ENCODE measurements at regions not wholly inside any gene's neighbourhood (a gene's known extent, or its start where the extent isn't known, plus 50 kb on each side); places are given as distances from the start of the nearest gene placed in this dataset.
A peak's percentile ranks its signal among the peaks of the same experiment; 100 is the strongest.
"Not testable (repeated sequence)": the region's sequence is repeated elsewhere in the genome, so short reads cannot be mapped to it uniquely, and the experiment has no call there.

GRCh38 chr2:207412787-207413310, 116.9 kb upstream of the CREB1 start:
- no peak for DNase-seq
- in situ Hi-C loops (cut with HindIII; ENCODE audit: low pct_ligation_motif_present, low pct_unique_long_range_greater_than_20kb, low sequenced_read_pairs): no loop called here

- no peak for DNase-seq
- in situ Hi-C loops (cut with HindIII; ENCODE audit: low pct_ligation_motif_present, low pct_unique_long_range_greater_than_20kb, low sequenced_read_pairs): no loop called here
These were observed 116.3 kb upstream of the CREB1 start for GRCh38 chr2:207413376-207413907.

DNA sequence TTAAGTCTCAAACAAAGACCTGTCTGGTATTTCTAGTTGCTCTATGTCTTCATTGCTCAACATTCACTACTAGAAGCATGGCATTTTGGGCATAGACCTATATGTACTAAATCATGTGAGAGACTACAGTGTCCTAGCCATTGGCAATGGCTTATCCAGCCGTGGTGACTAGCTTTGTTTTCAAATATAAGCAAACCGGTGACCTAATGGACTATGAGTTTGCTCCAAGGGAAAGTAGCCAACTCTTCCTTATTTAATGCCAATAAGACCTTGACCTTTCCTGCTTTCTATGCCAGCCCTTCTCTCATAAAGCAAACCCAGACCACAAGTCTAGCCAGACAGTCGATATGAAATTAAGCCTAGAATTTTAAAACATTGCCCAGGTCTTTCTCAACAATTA, 113.7 kb upstream of the CREB1 start:
- in situ Hi-C loops (cut with HindIII; ENCODE audit: low pct_ligation_motif_present, low pct_unique_long_range_greater_than_20kb, low sequenced_read_pairs): no loop called here
- no peak for DNase-seq

- DNase-seq: no peak
- in situ Hi-C loops (cut with HindIII; ENCODE audit: low pct_ligation_motif_present, low pct_unique_long_range_greater_than_20kb, low sequenced_read_pairs): no loop called here
These were observed 112.9 kb upstream of the CREB1 start for GRCh38 chr2:207416900-207417299.

DNA sequence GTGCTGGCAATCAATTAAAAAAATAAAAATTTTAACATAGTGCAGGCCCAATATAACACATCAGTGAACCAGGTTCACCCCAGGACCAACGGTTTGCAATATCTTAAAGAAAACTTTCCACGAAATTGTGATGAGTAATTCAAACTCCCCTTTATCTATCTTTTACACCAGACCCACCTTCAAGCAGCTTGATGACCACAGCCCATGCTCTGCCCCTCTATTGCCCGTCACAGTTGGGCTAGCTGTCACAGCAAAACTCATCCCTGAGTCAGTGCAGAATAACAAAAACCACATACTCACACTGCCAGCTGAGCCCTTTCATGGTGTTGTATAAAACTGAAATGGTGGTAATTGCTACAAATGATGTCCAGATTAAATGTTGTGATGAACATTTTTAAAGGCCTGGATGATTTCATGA, 112.5 kb upstream of the CREB1 start:
- in situ Hi-C loops (cut with HindIII; ENCODE audit: low pct_ligation_motif_present, low pct_unique_long_range_greater_than_20kb, low sequenced_read_pairs): no loop called here
- no peak for DNase-seq

GRCh38 chr2:207418419-207418818, 111.3 kb upstream of the CREB1 start:
- in situ Hi-C loops (cut with HindIII; ENCODE audit: low pct_ligation_motif_present, low pct_unique_long_range_greater_than_20kb, low sequenced_read_pairs): no loop called here
- DNase-seq: no peak

- no peak for DNase-seq
- in situ Hi-C loops (cut with HindIII; ENCODE audit: low pct_ligation_motif_present, low pct_unique_long_range_greater_than_20kb, low sequenced_read_pairs): no loop called here
These were observed 110.4 kb upstream of the CREB1 start for GRCh38 chr2:207419331-207419730.

- DNase-seq: no peak
- in situ Hi-C loops (cut with HindIII; ENCODE audit: low pct_ligation_motif_present, low pct_unique_long_range_greater_than_20kb, low sequenced_read_pairs): no loop called here
These were observed 108.1 kb upstream of the CREB1 start for GRCh38 chr2:207421671-207422070.

DNA sequence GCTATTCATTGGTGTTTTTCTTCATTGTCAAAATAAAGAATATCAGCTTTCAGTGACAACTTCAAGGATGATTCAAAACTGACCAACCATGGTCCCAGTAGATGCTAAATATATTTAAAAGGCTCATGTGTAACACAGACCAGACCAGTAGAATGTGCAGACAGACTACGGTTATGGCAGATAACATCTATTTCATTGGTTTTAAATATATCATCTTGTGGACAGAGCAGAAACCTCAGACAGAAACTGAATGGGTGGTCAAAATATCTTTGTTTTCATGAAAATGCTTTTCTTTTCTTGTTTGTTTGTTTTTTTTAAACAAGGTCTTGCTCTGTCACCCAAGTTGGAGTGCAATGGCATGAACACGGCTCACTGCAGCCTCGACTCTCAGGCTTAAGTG, 107.4 kb upstream of the CREB1 start:
- in situ Hi-C loops (cut with HindIII; ENCODE audit: low pct_ligation_motif_present, low pct_unique_long_range_greater_than_20kb, low sequenced_read_pairs): no loop called here

GRCh38 chr2:207423886-207424285, 105.9 kb upstream of the CREB1 start:
- peak; percentile 63 for DNase-seq
- in situ Hi-C loops (cut with HindIII; ENCODE audit: low pct_ligation_motif_present, low pct_unique_long_range_greater_than_20kb, low sequenced_read_pairs): no loop called here

More for the DNA sequence above, 107.4 kb upstream of the CREB1 start:
- no peak for DNase-seq

DNA sequence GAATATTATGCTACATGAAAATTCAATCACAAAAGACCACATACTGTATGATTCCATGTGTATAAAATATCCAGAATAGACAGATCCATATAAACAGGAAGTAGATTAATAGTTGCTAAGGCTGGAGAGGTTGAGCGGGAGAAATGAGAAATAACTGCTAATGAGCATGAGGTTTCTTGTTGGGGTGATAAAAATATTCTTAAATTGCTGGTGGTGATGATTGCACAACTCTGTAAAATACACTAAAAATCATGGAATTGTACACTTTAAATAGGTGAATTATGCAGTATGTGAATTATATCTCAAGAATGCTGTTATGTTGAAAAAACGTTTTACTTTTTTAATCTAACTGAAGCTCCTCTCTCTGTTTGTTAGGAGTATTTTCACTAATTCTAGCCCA, 101.8 kb upstream of the CREB1 start:
- no peak for DNase-seq
- in situ Hi-C loops (cut with HindIII; ENCODE audit: low pct_ligation_motif_present, low pct_unique_long_range_greater_than_20kb, low sequenced_read_pairs): no loop called here

DNA sequence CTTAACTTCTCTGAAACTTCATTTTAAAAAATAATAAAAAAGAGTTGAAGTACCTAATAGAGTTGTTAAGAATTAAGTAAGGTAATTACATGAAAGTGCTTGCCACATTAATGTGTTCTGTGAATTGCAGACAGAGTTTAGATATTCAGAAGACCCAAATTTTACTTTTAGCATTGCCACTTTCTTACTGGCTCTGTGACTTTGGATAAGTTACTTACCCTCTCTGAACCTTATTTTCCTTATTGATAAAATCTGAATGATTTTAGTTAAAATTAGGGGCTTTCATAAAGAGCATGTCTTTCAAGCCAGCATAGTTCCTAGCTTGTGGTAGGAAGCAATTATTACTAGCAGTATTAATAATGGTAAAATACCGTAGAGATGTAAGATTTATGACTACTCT, 101.2 kb upstream of the CREB1 start:
- in situ Hi-C loops (cut with HindIII; ENCODE audit: low pct_ligation_motif_present, low pct_unique_long_range_greater_than_20kb, low sequenced_read_pairs): no loop called here
- no peak for DNase-seq

- no peak for DNase-seq
- in situ Hi-C loops (cut with HindIII; ENCODE audit: low pct_ligation_motif_present, low pct_unique_long_range_greater_than_20kb, low sequenced_read_pairs): no loop called here
These were observed 97.3 kb upstream of the CREB1 start for GRCh38 chr2:207432453-207432852.

GRCh38 chr2:207434306-207434705, 95.5 kb upstream of the CREB1 start:
- DNase-seq: no peak
- in situ Hi-C loops (cut with HindIII; ENCODE audit: low pct_ligation_motif_present, low pct_unique_long_range_greater_than_20kb, low sequenced_read_pairs): no loop called here

DNA sequence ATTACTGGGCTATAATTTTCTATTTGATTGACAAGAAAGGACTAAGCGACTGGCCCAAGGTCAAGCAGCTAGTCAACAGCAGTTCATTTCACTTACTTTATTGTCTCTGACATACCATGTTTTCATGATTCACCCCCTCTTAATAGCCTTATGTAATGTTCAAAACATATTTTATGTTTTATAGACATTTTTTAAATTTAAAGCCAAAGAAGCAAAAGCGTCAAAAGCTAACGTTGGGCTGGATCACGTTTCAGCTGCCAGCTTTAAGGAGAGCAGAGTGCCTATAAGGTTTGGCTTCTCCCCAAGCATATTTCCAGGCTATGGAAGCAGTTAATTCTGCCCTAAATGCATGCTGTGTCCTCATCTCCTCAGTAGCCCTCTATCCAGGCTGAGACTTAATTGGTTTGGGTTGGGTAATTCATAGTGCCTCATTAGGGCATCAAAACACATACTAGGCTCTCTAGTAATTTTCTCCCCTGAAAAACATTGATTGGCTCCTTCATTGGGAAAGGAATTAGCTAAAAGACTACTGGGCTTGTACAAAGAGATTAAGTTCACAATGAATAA, 94.8 kb upstream of the CREB1 start:
- in situ Hi-C loops (cut with HindIII; ENCODE audit: low pct_ligation_motif_present, low pct_unique_long_range_greater_than_20kb, low sequenced_read_pairs): no loop called here
- no peak for DNase-seq

DNA sequence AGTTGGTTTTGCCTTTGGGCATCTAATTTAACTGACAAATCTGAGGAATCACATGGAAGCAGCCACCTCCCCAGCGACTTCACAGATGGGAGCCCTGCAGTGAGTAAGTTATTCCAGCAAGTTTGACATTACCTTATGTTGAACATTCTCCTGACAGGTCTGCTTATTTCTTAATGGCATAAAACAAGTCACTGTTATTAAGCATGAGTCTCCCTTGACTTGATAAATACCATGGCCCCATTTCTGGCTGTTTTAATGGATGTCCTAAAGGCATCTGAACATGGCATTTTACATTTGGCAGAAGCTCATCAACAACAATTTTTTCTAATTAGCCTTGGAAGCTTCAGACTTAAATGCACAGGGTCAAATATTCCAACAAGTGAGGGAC, 92.6 kb upstream of the CREB1 start:
- in situ Hi-C loops (cut with HindIII; ENCODE audit: low pct_ligation_motif_present, low pct_unique_long_range_greater_than_20kb, low sequenced_read_pairs): no loop called here

DNA sequence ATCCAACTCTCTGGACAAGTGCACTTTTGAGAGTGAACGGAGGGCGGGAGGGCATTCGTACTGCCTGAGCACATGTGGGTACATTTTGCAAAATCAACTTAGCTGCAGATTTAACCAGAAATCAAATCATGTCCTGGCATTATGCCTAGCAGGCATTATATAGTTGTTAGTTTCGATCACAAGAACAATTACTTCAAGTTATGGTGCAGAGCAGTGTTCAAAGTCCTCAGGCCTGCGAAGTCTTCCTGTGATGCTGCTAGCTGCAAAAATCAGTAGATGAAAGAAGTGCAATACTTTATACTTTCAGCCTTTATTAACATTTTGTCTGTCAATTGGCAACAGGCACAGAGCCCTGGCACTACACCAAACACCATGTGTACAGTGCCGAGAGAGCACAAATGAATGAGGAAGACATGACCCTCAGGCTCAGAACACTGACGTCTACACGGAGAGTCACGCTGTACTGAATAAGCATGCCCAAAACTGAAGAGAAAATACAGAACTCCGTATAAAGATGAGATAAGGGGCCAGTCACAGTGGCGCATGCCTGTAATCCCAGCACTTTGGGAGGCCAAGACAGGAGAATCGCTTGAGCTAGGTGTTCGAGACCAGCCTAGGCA, 92.1 kb upstream of the CREB1 start:
- in situ Hi-C loops (cut with HindIII; ENCODE audit: low pct_ligation_motif_present, low pct_unique_long_range_greater_than_20kb, low sequenced_read_pairs): no loop called here

More for the DNA sequence above, 92.6 kb upstream of the CREB1 start:
- DNase-seq: no peak

DNA sequence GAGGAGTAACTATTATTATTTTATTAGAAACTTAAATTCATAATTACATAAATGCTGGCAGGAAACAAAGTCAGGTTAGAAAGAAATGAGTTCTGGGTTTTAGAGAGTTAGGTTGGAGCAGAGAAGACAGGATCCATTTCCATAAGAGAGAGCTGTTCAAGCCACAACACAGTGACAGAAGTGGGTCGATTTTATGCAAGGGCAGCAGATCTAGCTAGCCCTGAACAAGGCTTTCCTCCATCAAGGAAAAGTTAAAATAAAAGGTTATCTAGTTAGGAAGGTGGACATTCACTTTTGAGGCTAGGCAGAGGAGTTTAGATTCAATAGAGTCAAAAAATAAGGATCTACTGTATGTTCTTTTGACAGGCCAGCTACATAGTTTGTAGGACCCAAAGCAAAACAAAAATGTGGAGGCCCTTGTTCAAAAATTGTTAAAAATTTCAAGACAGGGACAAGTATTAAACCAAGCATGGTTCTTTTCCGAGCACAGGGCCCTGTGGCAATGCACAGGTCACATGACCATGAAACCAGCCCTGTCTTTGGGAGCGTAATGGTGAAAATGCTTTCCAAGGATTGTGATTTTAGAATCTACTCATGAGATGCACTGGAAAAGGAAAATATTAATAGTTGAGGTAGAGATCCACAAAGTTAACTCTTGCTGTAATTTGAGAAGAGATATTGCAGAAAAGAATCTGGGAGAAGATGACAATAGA, 91.2 kb upstream of the CREB1 start:
- in situ Hi-C loops (cut with HindIII; ENCODE audit: low pct_ligation_motif_present, low pct_unique_long_range_greater_than_20kb, low sequenced_read_pairs): no loop called here

More for the DNA sequence above, 92.1 kb upstream of the CREB1 start:
- no peak for DNase-seq

GRCh38 chr2:207439881-207440280, 89.9 kb upstream of the CREB1 start:
- in situ Hi-C loops (cut with HindIII; ENCODE audit: low pct_ligation_motif_present, low pct_unique_long_range_greater_than_20kb, low sequenced_read_pairs); DNase-seq: not testable (repeated sequence)

More for the DNA sequence above, 91.2 kb upstream of the CREB1 start:
- no peak for DNase-seq

Data from ACHN (cell line).